IMR-90 (cell line): ENCODE measurements at regions not wholly inside any gene's neighbourhood (a gene's known extent, or its start where the extent isn't known, plus 50 kb on each side); places are given as distances from the start of the nearest gene placed in this dataset.

ENCODE experiments used
- ATAC-seq: fragments of 200-7000 bp; cut with Tn5 transposase; 2 replicates; pipeline ENCODE4 v1.9.1; 2020; ENCODE audit warnings: low read depth, mild to moderate bottlenecking, moderate library complexity
- BruUV-seq: library from RNA; stranded (reverse); fragments of 400-500 nt; replicated peaks from 2 replicates; lab custom pipeline; 2021; lab: Mats Ljungman, UMichigan
- CTCF ChIA-PET: fragments of 300-600 bp; formaldehyde crosslinking; extraction: SDS; loops from one replicate; lab custom pipeline; 2021; ENCODE audit warnings: antibody characterized with exemption; lab: Yijun Ruan, JAX
- POLR2A ChIA-PET: fragments of 300-600 bp; sonication (Branson Sonifier 250); formaldehyde crosslinking; loops from one replicate; lab custom pipeline; 2022; ENCODE audit warnings: antibody characterized with exemption; ENCODE audit not compliant: unreplicated experiment; lab: Charles Lee
- DNase-seq: peaks from one replicate; pipeline ENCODE4 v3.0.0; 2013
- H2AFZ ChIP-seq: replicated peaks from 2 replicates; pipeline ENCODE3; 2013; ENCODE audit warnings: low read length, mild to moderate bottlenecking; ENCODE audit not compliant: poor library complexity
- H2AK5ac ChIP-seq: 2 replicates; pipeline ENCODE4 v1.6.1; 2013; ENCODE audit warnings: low read depth, low read length, inconsistent platforms
- H2AK9ac ChIP-seq: replicated peaks from 2 replicates; pipeline ENCODE3; 2013; ENCODE audit warnings: mild to moderate bottlenecking, low read depth, low read length, moderate library complexity; ENCODE audit not compliant: poor library complexity
- H2BK120ac ChIP-seq: 2 replicates; pipeline ENCODE4 v1.6.1; 2013; ENCODE audit warnings: low read depth, low read length, inconsistent platforms
- H2BK15ac ChIP-seq: 3 replicates; pipeline ENCODE4 v1.6.1; 2013; ENCODE audit warnings: low read depth, low read length, inconsistent platforms
- H2BK20ac ChIP-seq: 2 replicates; pipeline ENCODE4 v1.6.1; 2013; ENCODE audit warnings: low read depth, mild to moderate bottlenecking, inconsistent platforms, low read length, moderate library complexity
- H2BK5ac ChIP-seq: 2 replicates; pipeline ENCODE4 v1.6.1; 2013; ENCODE audit warnings: mild to moderate bottlenecking, low read depth, low read length, inconsistent platforms; ENCODE audit not compliant: poor library complexity, severe bottlenecking
- H3K14ac ChIP-seq: replicated peaks from 2 replicates; pipeline ENCODE4 v1.6.1; 2013; ENCODE audit warnings: low read depth, low read length, inconsistent platforms
- H3K18ac ChIP-seq: 2 replicates; pipeline ENCODE4 v1.6.1; 2013; ENCODE audit warnings: low read depth, low read length, control low read depth
- H3K23ac ChIP-seq: 2 replicates; pipeline ENCODE4 v1.6.1; 2013; ENCODE audit warnings: low read depth, low read length, inconsistent platforms
- H3K27ac ChIP-seq: 2 replicates; pipeline ENCODE4 v1.5.1; 2013; ENCODE audit warnings: mild to moderate bottlenecking, control low read depth, low read length; ENCODE audit not compliant: insufficient read depth
- H3K27me3 ChIP-seq: 2 replicates; pipeline ENCODE4 v1.6.1; 2013; ENCODE audit warnings: low read length; ENCODE audit not compliant: control insufficient read depth, insufficient read depth
- H3K36me3 ChIP-seq: 2 replicates; pipeline ENCODE4 v1.6.1; 2013; ENCODE audit warnings: low read length, mixed read lengths; ENCODE audit not compliant: control insufficient read depth, insufficient read depth
- H3K4ac ChIP-seq: 2 replicates; pipeline ENCODE4 v1.6.1; 2013; ENCODE audit warnings: low read depth, low read length, inconsistent platforms
- H3K4me1 ChIP-seq: 2 replicates; pipeline ENCODE4 v1.6.1; 2013; ENCODE audit warnings: low read length, mixed read lengths; ENCODE audit not compliant: control insufficient read depth, insufficient read depth
- H3K4me2 ChIP-seq: 2 replicates; pipeline ENCODE4 v1.6.1; 2013; ENCODE audit warnings: low read depth, mild to moderate bottlenecking, control low read depth, low read length, moderate library complexity
- H3K4me3 ChIP-seq: 2 replicates; pipeline ENCODE4 v1.5.1; 2013; ENCODE audit warnings: low read depth, mild to moderate bottlenecking, control low read depth, low read length, moderate library complexity; ENCODE audit not compliant: insufficient read depth
- H3K56ac ChIP-seq: 2 replicates; pipeline ENCODE4 v1.6.1; 2013; ENCODE audit warnings: low read length, inconsistent platforms; ENCODE audit not compliant: insufficient read depth; ENCODE audit errors: extremely low read depth
- H3K79me1 ChIP-seq, 2 experiments: 2 replicates each; pipeline ENCODE4 v1.6.1; 2013; ENCODE audit warnings: low read length in 2 of 2, inconsistent platforms in 1 of 2, low read depth in 1 of 2
- H3K9ac ChIP-seq: 2 replicates; pipeline ENCODE4 v1.6.1; 2013; ENCODE audit warnings: low read depth, low read length, control low read depth
- H3K9me1 ChIP-seq: 2 replicates; pipeline ENCODE4 v1.6.1; 2013; ENCODE audit warnings: low read length, inconsistent platforms; ENCODE audit not compliant: insufficient read depth
- H3K9me3 ChIP-seq: 2 replicates; pipeline ENCODE4 v1.6.1; 2013; ENCODE audit warnings: low read length; ENCODE audit not compliant: control insufficient read depth, insufficient read depth
- H4K20me1 ChIP-seq: 2 replicates; pipeline ENCODE4 v1.6.1; 2013; ENCODE audit warnings: low read length, inconsistent platforms; ENCODE audit not compliant: insufficient read depth
- H4K5ac ChIP-seq: 2 replicates; pipeline ENCODE4 v1.6.1; 2013; ENCODE audit warnings: mild to moderate bottlenecking, low read depth, low read length, control low read depth
- H4K8ac ChIP-seq, 2 experiments: 2 replicates each; pipeline ENCODE4 v1.6.1; 2013; ENCODE audit warnings: low read depth in 2 of 2, low read length in 2 of 2, control low read depth in 1 of 2, inconsistent platforms in 1 of 2
- H4K91ac ChIP-seq: 2 replicates; pipeline ENCODE4 v1.6.1; 2013; ENCODE audit warnings: low read depth, low read length, inconsistent platforms; ENCODE audit not compliant: insufficient read depth
- BHLHE40 ChIP-seq: fragments of 150-350 bp; IDR thresholded peaks from 2 replicates; pipeline ENCODE4 v1.6.1; 2016; ENCODE audit warnings: mild to moderate bottlenecking, low read depth, low read length
- CEBPB ChIP-seq: IDR thresholded peaks from 2 replicates; pipeline ENCODE4 v1.6.1; 2012; ENCODE audit warnings: low read depth, low read length, improper control_type of control experiment
- CHD1 ChIP-seq: IDR thresholded peaks from 2 replicates; pipeline ENCODE4 v1.6.1; 2012; ENCODE audit warnings: low read depth, low read length, improper control_type of control experiment
- CTCF ChIP-seq: conservative IDR thresholded peaks from 2 replicates; pipeline ENCODE4 v1.5.1; 2012; ENCODE audit warnings: mild to moderate bottlenecking, low read depth, low read length, improper control_type of control experiment
- ELK1 ChIP-seq: fragments of 150-350 bp; IDR thresholded peaks from 2 replicates; pipeline ENCODE4 v1.6.1; 2016; ENCODE audit warnings: low read depth, mild to moderate bottlenecking, low read length, moderate library complexity, borderline replicate concordance
- FOS ChIP-seq: fragments of 150-350 bp; IDR thresholded peaks from 2 replicates; pipeline ENCODE4 v1.6.1; 2016; ENCODE audit warnings: low read depth, low read length
- MAFK ChIP-seq: IDR thresholded peaks from 2 replicates; pipeline ENCODE4 v1.6.1; 2012; ENCODE audit warnings: low read depth, low read length, improper control_type of control experiment
- MAZ ChIP-seq: IDR thresholded peaks from 2 replicates; pipeline ENCODE4 v1.6.1; 2012; ENCODE audit warnings: low read depth, mild to moderate bottlenecking, low read length, improper control_type of control experiment, moderate library complexity, borderline replicate concordance
- MXI1 ChIP-seq: IDR thresholded peaks from 2 replicates; pipeline ENCODE4 v1.6.1; 2012; ENCODE audit warnings: low read depth, mild to moderate bottlenecking, low read length, moderate library complexity, borderline replicate concordance
- NFE2L2 ChIP-seq: fragments of 150-350 bp; IDR thresholded peaks from 2 replicates; pipeline ENCODE4 v1.6.1; 2016; ENCODE audit warnings: low read depth, mild to moderate bottlenecking, low read length
- POLR2A ChIP-seq: IDR thresholded peaks from 2 replicates; pipeline ENCODE4 v1.6.1; 2012; ENCODE audit warnings: mild to moderate bottlenecking, low read depth, low read length
- RAD21 ChIP-seq: IDR thresholded peaks from 2 replicates; pipeline ENCODE4 v1.6.1; 2012; ENCODE audit warnings: low read length, improper control_type of control experiment
- RCOR1 ChIP-seq: IDR thresholded peaks from 2 replicates; pipeline ENCODE4 v1.6.1; 2012; ENCODE audit warnings: mild to moderate bottlenecking, low read length, improper control_type of control experiment; ENCODE audit not compliant: insufficient replicate concordance
- RFX5 ChIP-seq: IDR thresholded peaks from 2 replicates; pipeline ENCODE4 v1.8.0; 2012; ENCODE audit warnings: low read depth, mild to moderate bottlenecking, low read length, moderate library complexity
- SMC3 ChIP-seq: fragments of 150-350 bp; IDR thresholded peaks from 2 replicates; pipeline ENCODE4 v1.6.1; 2016; ENCODE audit warnings: low read depth, mild to moderate bottlenecking, antibody characterized with exemption, low read length, moderate library complexity
- USF2 ChIP-seq: fragments of 150-350 bp; IDR thresholded peaks from 2 replicates; pipeline ENCODE4 v1.6.1; 2017; ENCODE audit warnings: mild to moderate bottlenecking, antibody characterized with exemption, low read length, low read depth
- WGBS, 2 experiments: methylation state at CpG; one replicate each; pipeline versions ENCODE4 v1.1.5 to v1.1.7; 2013; ENCODE audit warnings: missing lambda C conversion rate in 2 of 2; ENCODE audit not compliant: insufficient read length in 1 of 2; ENCODE audit errors: extremely low coverage in 2 of 2; 5-methylcytosine and 5-hydroxymethylcytosine counted together
- dilution Hi-C: fragments of 300-500 bp; cut with HindIII; formaldehyde crosslinking; loops from one replicate; pipeline ENCODE4 v1.14.3; 2018; ENCODE audit warnings: low sequenced_read_pairs; ENCODE audit not compliant: unreplicated experiment
- in situ Hi-C: fragments of 300-500 bp; cut with MboI; formaldehyde crosslinking; loops from 3 replicates; pipeline ENCODE4 v1.14.3; 2019; ENCODE audit warnings: low sequenced_read_pairs, inconsistent platforms, mixed read lengths
- intact Hi-C: fragments of 100-400 bp; cut with micrococcal nuclease; formaldehyde crosslinking; loops from 2 replicates; pipeline ENCODE4 v1.10.0; 2022

DNA sequence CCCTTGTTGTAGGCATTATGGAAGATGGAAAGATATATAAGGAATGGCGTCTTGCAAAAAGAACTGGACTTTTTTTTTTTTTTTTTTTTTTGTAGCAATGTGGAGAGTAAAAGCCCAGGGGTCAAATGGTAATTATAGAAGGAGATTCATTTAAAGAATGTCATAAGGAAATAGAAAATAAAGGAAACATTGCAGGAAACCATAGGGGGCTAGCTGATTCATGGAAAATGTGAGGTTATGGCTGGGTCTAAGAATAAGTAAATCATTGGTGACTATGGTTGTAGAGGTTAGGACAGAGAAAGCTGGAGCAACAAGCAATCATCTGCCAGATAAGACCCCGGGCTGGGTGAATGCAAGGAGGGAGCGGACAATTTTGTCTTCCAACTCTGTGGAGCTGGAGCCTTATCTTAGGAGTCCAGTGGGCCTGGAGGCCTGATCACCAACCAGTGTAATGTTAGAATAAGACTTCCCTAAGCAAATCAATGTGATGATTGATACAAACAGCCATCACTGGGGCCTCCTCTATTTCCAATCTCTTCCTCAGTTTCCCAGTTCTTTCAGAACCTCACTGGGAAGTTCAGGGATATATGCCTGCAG lies 201.2 kb upstream of the TNP1 start:
- Histone ChIP-seq H3K4me2 (no peak overlapping the region), H3K14ac (no peak overlapping the region), H2BK15ac (0 out of 3 replicates have a peak overlapping the region, but pooled peaks have one; percentile 13), H2BK120ac (no peak overlapping the region), H3K4me3 (no peak overlapping the region), H2AFZ (no peak overlapping the region), H4K20me1 (no peaks in the 10 kb centered on the region), H2AK9ac (no peak overlapping the region), H3K9me3 (peaks cover 8% of the 10 kb centered on the region), H3K9ac (no peak overlapping the region), H2BK5ac (no peak overlapping the region), H3K27ac (no peak overlapping the region), H3K23ac (no peak overlapping the region), H3K36me3 (no peaks in the 10 kb centered on the region), H3K27me3 (no peaks in the 10 kb centered on the region), H3K56ac (no peak overlapping the region), H2AK5ac (0 out of 2 replicates have a peak overlapping the region, but pooled peaks have one; percentile 3), H4K91ac (no peak overlapping the region), H4K8ac (no peak overlapping the region), H3K9me1 (peaks cover 4% of the 10 kb centered on the region; the same call in 1 of the 2 replicates), H3K4me1 (peaks cover 9% of the 10 kb centered on the region), H3K18ac (no peak overlapping the region), H2BK20ac (no peak overlapping the region), H3K79me1 (no peaks in the 10 kb centered on the region), H4K5ac (no peak overlapping the region; the same call in 1 of the 2 replicates), H3K4ac (no peak overlapping the region)
- DNase-seq: no peak
- intact Hi-C loops (no loop called here), dilution Hi-C loops (no loop called here), in situ Hi-C loops (no loop called here)
- no peak for TF ChIP-seq CTCF
- TF ChIP-seq SMC3: no peak
- TF ChIP-seq FOS: no peak
- no peak for TF ChIP-seq POLR2A
- no peak for TF ChIP-seq NFE2L2
- TF ChIP-seq USF2: no peak
- no peak for TF ChIP-seq BHLHE40
- TF ChIP-seq RFX5: no peak
- no peak for TF ChIP-seq MXI1
- no peak for TF ChIP-seq MAZ
- TF ChIP-seq RCOR1: no peak
- no peak for TF ChIP-seq MAFK
- no peak for TF ChIP-seq RAD21
- no peak for TF ChIP-seq CHD1
- no peak for TF ChIP-seq CEBPB
- no peak for TF ChIP-seq ELK1
- no TSS peak for BruUV-seq
- no CpG with 5 or more reads among the region's 3 CpGs for WGBS, 2 experiments
- ATAC-seq: no peak
- CTCF ChIA-PET: no interaction called here
- POLR2A ChIA-PET: no interaction called here
